ENCODE measurements at regions not wholly inside any gene's neighbourhood (a gene's known extent, or its start where the extent isn't known, plus 50 kb on each side); places are given as distances from the start of the nearest gene placed in this dataset.
A peak's percentile ranks its signal among the peaks of the same experiment; 100 is the strongest.

GRCh38 chr3:69536306-69537020 lies 150.6 kb upstream of the FRMD4B start:
- no peak for DNase-seq (ENCODE audit: low read depth, low spot score)

- no peak for DNase-seq (ENCODE audit: low read depth, low spot score)
Measured at GRCh38 chr3:69535613-69536012, 149.7 kb upstream of the FRMD4B start.

DNA sequence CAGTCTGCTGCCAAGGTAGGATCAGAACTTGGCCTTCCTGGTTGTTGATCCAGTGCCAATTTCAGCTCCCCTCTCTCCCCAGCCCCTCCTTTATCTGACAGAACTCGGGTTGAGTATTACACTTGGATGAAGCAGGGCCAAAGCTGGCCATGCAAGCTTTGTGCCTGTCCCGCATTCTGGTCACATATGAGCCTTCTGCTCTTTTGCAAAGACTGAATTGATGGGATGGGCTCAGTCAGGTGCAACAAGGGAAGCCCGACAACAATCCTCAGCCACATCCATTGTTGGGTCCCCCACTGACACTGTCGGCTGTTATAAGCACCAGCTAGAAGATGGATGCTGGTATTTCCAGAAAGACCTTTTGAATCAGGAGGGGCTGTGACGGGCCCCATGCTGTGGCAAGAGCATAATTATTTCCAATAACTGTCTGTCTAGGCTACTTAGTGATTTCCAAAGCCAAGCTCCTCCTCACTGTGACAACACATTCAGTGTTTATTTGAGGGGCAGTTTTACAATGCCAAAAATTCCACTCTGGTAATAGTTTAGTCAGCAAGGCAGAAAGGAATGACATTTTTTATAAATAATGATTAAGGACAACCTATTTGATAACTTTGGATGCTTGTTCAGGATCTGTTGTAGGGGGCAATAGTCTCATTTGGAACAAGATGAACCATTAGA lies 146.8 kb upstream of the FRMD4B start:
- DNase-seq (ENCODE audit: low read depth, low spot score) = no peak

DNA sequence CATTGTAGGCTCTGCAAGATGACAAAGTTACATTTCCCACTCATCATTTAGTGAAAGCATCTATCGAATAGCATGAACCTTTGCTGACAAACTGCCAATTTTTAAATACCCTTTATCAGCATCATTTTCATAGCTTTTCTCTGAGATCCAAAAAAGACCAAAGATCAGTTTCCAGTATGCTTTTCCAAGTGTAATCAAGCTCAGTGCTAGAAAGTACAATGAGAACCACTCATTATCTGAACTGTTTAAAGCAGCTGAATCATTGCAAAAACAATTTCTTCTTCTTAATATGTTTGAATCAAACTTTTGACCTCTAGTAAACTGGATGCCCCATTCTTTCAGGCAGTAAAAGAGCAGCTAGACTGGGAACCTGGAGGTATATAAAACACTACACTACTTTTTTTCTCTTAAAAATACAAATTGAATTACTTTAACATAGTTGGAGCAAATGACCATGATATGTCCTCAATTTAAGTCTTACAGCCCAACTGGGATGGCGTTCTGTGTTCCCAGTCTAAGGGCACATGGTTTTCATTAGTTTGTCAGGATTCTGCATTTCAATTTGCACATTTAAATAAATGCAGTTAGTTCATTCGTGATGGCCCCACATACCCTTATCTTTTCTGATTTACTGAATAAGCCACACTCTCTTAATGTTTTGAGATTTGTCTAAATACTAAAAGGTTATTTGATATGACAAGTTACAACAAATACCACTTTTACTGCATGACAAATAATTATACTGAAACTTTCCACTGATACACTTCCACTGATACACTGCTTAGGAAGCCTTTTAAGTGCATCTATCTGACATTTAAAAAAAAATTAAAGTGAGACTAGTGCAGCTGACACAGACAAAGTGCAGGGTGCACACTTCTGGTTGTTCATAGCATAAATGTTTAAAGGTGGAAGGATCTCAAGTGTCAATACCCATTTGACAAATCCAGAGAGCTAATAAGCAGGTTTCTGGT lies 146.0 kb upstream of the FRMD4B start:
- no peak for DNase-seq (ENCODE audit: low read depth, low spot score)

- DNase-seq (ENCODE audit: low read depth, low spot score) = no peak
Measured at GRCh38 chr3:69530554-69530953, 144.7 kb upstream of the FRMD4B start.

GRCh38 chr3:69527498-69527897 lies 141.6 kb upstream of the FRMD4B start:
- no peak for DNase-seq (ENCODE audit: low read depth, low spot score)

DNA sequence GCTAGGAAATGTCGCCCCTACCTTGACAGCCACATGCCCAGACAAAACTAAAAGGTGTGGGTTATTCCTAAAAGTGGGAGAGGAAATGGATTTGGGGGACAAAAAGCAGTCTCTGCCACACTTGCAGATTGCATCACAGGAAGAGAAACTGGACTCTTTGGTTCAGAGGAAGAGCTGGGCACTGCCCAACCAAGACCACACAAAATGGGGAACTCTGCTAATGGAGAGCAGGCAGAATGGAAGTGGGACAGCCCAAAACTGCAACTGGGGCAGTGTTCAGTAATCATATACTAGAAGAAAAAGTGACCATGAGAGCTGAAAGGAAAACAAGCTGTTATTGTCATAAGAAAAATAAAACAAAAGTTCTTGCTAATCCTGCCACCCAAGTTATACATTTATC lies 138.9 kb upstream of the FRMD4B start:
- DNase-seq (ENCODE audit: low read depth, low spot score) = no peak

DNA sequence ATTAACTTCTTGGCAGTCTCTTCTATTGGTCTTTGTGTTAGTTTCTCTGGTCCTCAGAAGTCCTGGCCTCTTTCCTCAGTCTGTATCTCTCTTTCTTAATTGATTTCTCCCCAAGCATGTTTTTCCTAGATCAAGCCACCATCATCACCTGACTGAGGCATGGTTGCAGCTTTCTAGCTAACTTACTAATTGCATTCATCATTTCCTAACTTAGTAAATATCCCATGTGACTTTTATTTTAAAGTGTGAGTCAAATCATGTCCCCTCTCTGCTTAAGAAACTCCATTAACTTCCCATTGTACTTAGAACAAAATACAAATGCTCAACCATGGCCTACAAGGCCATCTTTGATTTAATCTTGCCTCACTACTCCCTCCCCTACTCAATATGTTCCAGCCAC lies 135.4 kb upstream of the FRMD4B start:
- no peak for DNase-seq (ENCODE audit: low read depth, low spot score)

- no peak for DNase-seq (ENCODE audit: low read depth, low spot score)
Measured at GRCh38 chr3:69511361-69511760, 125.5 kb upstream of the FRMD4B start.

GRCh38 chr3:69510481-69511030 lies 124.7 kb upstream of the FRMD4B start:
- DNase-seq (ENCODE audit: low read depth, low spot score) = no peak

DNA sequence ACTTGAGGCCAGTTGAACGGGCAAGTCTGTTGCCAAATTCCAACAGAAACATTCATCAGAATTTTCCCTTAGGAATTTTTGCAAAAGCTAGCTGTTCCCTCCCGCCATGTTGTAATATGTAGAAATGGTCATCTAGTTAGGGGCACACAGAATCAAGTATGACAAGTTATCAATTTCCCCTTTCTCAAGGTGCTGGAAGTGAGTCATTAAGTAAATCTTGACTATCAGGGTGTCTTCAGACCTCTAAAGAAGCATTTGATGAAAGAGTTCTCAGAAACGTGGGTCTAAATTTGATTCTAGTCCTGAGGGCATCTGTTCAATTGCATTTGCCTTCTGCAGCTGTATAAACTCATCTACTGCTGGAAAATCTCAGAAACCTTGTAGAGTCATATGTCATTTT lies 123.4 kb upstream of the FRMD4B start:
- DNase-seq (ENCODE audit: low read depth, low spot score) = no peak

GRCh38 chr3:69505770-69506407 lies 120.0 kb upstream of the FRMD4B start:
- no peak for DNase-seq (ENCODE audit: low read depth, low spot score)

DNA sequence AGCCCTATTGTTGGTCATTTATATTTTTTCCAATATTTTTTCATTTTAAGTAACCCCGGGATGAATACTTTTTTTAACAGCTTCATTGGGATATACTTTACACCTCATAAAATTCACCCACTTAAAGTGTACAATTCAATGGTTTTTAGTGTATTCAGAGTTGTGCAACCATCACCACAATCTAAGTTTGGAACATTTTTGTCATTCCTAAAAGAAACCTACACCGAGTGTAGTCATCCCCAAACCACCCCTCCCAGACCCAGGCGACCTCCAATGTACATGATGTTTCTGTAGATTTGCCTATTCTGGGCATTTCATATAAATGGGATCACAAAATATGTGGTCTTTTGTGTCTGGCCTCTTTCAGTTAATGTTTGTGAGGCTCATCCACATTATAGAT lies 118.3 kb upstream of the FRMD4B start:
- DNase-seq (ENCODE audit: low read depth, low spot score) = no peak

GRCh38 chr3:69500604-69501003 lies 114.7 kb upstream of the FRMD4B start:
- DNase-seq (ENCODE audit: low read depth, low spot score) = no peak

GRCh38 chr3:69499899-69500421 lies 114.1 kb upstream of the FRMD4B start:
- DNase-seq (ENCODE audit: low read depth, low spot score) = no peak

GRCh38 chr3:69499422-69499821 lies 113.5 kb upstream of the FRMD4B start:
- DNase-seq (ENCODE audit: low read depth, low spot score) = no peak

GRCh38 chr3:69496856-69497255 lies 111.0 kb upstream of the FRMD4B start:
- DNase-seq (ENCODE audit: low read depth, low spot score) = no peak

GRCh38 chr3:69494185-69494584 lies 108.3 kb upstream of the FRMD4B start:
- no peak for DNase-seq (ENCODE audit: low read depth, low spot score)

GRCh38 chr3:69493157-69493556 lies 107.3 kb upstream of the FRMD4B start:
- no peak for DNase-seq (ENCODE audit: low read depth, low spot score)

- peak; percentile 16 for DNase-seq (ENCODE audit: low read depth, low spot score)
Measured at GRCh38 chr3:69491975-69492374, 106.1 kb upstream of the FRMD4B start.

DNA sequence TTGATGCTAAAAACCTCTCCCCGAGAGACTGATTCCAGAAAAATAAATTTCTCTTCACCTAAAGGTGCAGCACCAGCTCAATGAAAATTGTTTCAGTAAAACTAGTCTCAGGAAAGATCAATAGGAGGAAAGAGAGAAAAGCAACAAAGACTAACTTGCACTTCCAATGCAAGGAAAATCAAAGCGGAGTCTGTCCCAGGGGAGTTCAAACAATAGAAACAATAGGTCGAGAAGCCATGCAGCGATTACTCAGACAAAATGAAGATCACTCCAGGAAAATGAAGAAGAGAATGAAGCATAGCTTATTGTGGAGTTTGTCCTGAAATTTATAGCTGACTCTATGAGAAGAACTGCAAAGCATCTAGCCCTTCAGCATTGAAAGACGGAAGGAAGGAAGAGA lies 105.1 kb upstream of the FRMD4B start:
- DNase-seq (ENCODE audit: low read depth, low spot score) = no peak
